DND-41 (cell line): ENCODE measurements at regions not wholly inside any gene's neighbourhood (a gene's known extent, or its start where the extent isn't known, plus 50 kb on each side); places are given as distances from the start of the nearest gene placed in this dataset.

ENCODE experiments used
- ATAC-seq: fragments of 200-7000 bp; cut with Tn5 transposase; 3 replicates; pipeline ENCODE4 v1.9.1; 2021; ENCODE audit warnings: low read depth; ENCODE audit not compliant: insufficient read depth
- DNase-seq: peaks from one replicate; pipeline ENCODE4 v3.0.0-alpha.2; 2020
- H2AFZ ChIP-seq: 2 replicates; pipeline ENCODE4 v1.6.0; 2012; ENCODE audit warnings: low read depth, low read length
- H3K27ac ChIP-seq: 2 replicates; pipeline ENCODE4 v1.5.1; 2012; ENCODE audit warnings: low read length, inconsistent platforms
- H3K27me3 ChIP-seq: fragments of 200-600 bp; sonication (generic); 2 replicates; pipeline ENCODE4 v1.6.0; 2012; ENCODE audit warnings: low read length, mild to moderate bottlenecking, inconsistent platforms; ENCODE audit not compliant: insufficient read depth, poor library complexity
- H3K36me3 ChIP-seq: 2 replicates; pipeline ENCODE4 v1.5.1; 2012; ENCODE audit warnings: low read length, inconsistent platforms; ENCODE audit not compliant: insufficient read depth
- H3K4me1 ChIP-seq: 2 replicates; pipeline ENCODE4 v1.5.1; 2012; ENCODE audit warnings: mild to moderate bottlenecking, low read length; ENCODE audit not compliant: insufficient read depth
- H3K4me2 ChIP-seq: 2 replicates; pipeline ENCODE4 v1.6.0; 2012; ENCODE audit warnings: mild to moderate bottlenecking, moderate library complexity, low read length, inconsistent platforms; ENCODE audit not compliant: insufficient read depth
- H3K4me3 ChIP-seq, 2 experiments: fragments of 200-600 bp in 1 of 2; shearing (Covaris generic) in 1 of 2; 2 replicates each; pipeline ENCODE4 v1.5.1; 2012 to 2016; ENCODE audit warnings: inconsistent platforms in 2 of 2, low read length in 2 of 2, mild to moderate bottlenecking in 2 of 2, low read depth in 1 of 2, moderate library complexity in 1 of 2
- H3K79me2 ChIP-seq: 2 replicates; pipeline ENCODE4 v1.6.0; 2012; ENCODE audit warnings: low read length, inconsistent platforms; ENCODE audit not compliant: insufficient read depth
- H3K9ac ChIP-seq: 2 replicates; pipeline ENCODE4 v1.6.0; 2012; ENCODE audit warnings: low read depth, mild to moderate bottlenecking, inconsistent platforms, low read length, moderate library complexity
- H3K9me3 ChIP-seq: 2 replicates; pipeline ENCODE4 v1.5.1; 2012; ENCODE audit warnings: low read length, moderate library complexity, mild to moderate bottlenecking, inconsistent platforms; ENCODE audit not compliant: insufficient read depth, severe bottlenecking
- H4K20me1 ChIP-seq: 2 replicates; pipeline ENCODE4 v1.6.0; 2012; ENCODE audit warnings: low read length; ENCODE audit not compliant: insufficient read depth
- EZH2 ChIP-seq: IDR thresholded peaks from 3 replicates; pipeline ENCODE4 v1.6.1; 2012; ENCODE audit warnings: borderline replicate concordance, low read depth, mild to moderate bottlenecking, moderate library complexity, low read length, inconsistent platforms; ENCODE audit not compliant: severe bottlenecking
- TF ChIP-seq, protein P1 (sequence below): IDR thresholded peaks from 2 replicates; pipeline ENCODE4 v1.5.1; 2012; ENCODE audit warnings: borderline replicate concordance, low read length, moderate library complexity, mild to moderate bottlenecking; ENCODE audit not compliant: poor library complexity, severe bottlenecking; ENCODE audit errors: extremely low read depth

DNA sequence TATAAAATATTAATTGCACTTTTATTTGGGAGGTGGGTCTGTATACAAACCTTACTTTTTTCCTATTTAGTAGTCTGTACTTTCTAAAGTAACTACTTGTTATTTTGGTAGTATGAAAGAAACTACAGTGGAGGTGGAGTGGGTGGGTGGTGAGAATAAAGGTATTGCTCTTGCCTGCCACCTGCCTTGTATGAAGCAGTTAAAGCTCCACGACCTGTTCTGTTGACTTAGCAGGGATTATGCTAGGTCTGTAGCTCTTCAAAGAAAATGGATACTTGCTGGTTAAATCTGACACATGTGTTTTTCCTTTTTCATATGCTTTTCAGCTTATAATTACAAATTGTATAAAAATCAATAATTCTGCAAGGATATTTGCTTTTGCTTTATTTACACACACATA is 111.9 kb downstream of the EHF start:
- no peak overlapping the region for H3K27ac ChIP-seq
- no peaks in the 10 kb centered on the region for H3K79me2 ChIP-seq
- DNase-seq (no peak), ATAC-seq (no peak)
- TF ChIP-seq, protein P1, sequence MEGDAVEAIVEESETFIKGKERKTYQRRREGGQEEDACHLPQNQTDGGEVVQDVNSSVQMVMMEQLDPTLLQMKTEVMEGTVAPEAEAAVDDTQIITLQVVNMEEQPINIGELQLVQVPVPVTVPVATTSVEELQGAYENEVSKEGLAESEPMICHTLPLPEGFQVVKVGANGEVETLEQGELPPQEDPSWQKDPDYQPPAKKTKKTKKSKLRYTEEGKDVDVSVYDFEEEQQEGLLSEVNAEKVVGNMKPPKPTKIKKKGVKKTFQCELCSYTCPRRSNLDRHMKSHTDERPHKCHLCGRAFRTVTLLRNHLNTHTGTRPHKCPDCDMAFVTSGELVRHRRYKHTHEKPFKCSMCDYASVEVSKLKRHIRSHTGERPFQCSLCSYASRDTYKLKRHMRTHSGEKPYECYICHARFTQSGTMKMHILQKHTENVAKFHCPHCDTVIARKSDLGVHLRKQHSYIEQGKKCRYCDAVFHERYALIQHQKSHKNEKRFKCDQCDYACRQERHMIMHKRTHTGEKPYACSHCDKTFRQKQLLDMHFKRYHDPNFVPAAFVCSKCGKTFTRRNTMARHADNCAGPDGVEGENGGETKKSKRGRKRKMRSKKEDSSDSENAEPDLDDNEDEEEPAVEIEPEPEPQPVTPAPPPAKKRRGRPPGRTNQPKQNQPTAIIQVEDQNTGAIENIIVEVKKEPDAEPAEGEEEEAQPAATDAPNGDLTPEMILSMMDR, result no peak
- no peak for TF ChIP-seq EZH2
- H3K4me3 ChIP-seq, result no peak overlapping the region
- H3K9me3 ChIP-seq, result no peaks in the 10 kb centered on the region
- no peaks in the 10 kb centered on the region for H3K36me3 ChIP-seq
- H3K9ac ChIP-seq, result no peak overlapping the region
- H3K27me3 ChIP-seq, result no peaks in the 10 kb centered on the region
- no peak overlapping the region for H3K4me2 ChIP-seq
- H3K4me1 ChIP-seq, result no peaks in the 10 kb centered on the region
- no peak overlapping the region for H2AFZ ChIP-seq
- H4K20me1 ChIP-seq, result no peaks in the 10 kb centered on the region

DNA sequence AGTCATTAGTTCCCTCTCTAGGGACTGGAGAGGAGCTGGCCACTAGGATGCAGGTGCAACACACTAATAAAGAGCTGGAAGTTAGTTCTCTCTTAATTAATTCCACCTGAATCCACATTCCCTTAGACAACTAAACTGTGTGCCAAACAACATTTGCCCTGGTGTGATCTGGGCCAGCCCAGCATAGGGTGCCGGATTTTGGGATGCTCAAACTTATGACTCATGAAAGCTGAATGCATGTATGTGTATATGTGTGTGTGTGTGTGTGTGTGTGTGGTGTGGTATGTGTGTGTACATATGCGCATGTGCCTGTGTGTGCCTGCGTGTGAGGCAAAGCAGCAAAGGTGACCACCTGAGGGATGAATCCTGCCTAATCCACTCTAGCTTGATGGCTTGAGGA is 110.7 kb downstream of the EHF start:
- no peaks in the 10 kb centered on the region for H3K27me3 ChIP-seq
- no peak for TF ChIP-seq EZH2
- TF ChIP-seq, protein P1, result no peak
- H3K36me3 ChIP-seq, result no peaks in the 10 kb centered on the region
- no peaks in the 10 kb centered on the region for H4K20me1 ChIP-seq
- DNase-seq, result no peak
- H3K4me2 ChIP-seq, result no peak overlapping the region
- H3K9ac ChIP-seq, result no peak overlapping the region
- H3K4me3 ChIP-seq, result no peak overlapping the region
- no peaks in the 10 kb centered on the region for H3K79me2 ChIP-seq
- no peaks in the 10 kb centered on the region for H3K9me3 ChIP-seq
- no peak for ATAC-seq
- no peak overlapping the region for H2AFZ ChIP-seq
- H3K27ac ChIP-seq, result no peak overlapping the region
- H3K4me1 ChIP-seq, result no peaks in the 10 kb centered on the region

DNA sequence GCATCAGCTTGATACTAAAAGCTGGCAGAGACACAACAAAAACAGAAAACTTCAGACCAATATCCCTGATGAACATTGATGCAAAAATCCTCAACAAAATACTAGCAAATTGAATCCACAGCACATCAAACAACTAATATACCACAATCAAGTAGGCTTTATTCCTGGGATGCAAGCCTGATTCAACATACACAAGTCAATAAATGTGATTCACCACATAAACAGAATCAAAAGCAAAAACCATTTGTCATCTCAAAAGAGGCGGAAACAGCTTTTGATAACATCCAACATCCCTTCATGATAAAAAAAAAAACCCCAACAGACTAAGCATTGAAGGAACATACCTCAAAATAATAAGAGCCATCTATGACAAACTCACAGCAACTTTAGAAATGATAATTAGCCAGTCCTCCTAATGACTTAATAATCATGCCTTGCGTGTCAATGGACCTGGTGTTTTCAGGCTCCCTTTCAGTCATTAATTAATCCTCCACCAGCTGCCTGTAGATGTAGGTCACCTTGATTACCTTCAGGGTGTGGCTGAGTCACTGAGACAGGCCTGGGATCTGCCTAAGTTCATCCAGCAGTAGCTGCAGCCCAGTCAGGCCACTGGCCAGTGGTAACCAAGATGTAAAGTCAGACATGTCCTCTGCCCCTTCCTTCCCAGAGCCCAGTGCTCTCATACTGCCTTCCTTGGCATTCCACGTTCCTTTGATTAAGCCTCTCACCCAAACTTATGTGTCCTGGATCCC is 109.8 kb downstream of the EHF start:
- Histone ChIP-seq H3K9ac (no peak overlapping the region), H3K4me1 (no peaks in the 10 kb centered on the region), H3K36me3 (no peaks in the 10 kb centered on the region), H3K4me2 (no peak overlapping the region), H2AFZ (no peak overlapping the region), H3K79me2 (no peaks in the 10 kb centered on the region), H3K27me3 (no peaks in the 10 kb centered on the region), H3K27ac (no peak overlapping the region), H4K20me1 (no peaks in the 10 kb centered on the region), H3K9me3 (no peaks in the 10 kb centered on the region), H3K4me3 (no peak overlapping the region)
- no peak for TF ChIP-seq EZH2
- TF ChIP-seq, protein P1, result no peak
- ATAC-seq (no peak), DNase-seq (no peak)
